Vagina (tissue), 2 donors: ENCODE measurements at regions not wholly inside any gene's neighbourhood (a gene's known extent, or its start where the extent isn't known, plus 50 kb on each side); places are given as distances from the start of the nearest gene placed in this dataset.

Experiments used
- DNase-seq, 2 donors: peaks; one replicate each; pipeline ENCODE4 v3.0.0-alpha.2; 2017; ENCODE audit errors: extremely low spot score in 2 of 2
- H3K27ac ChIP-seq: fragments of 200-600 bp; sonication (generic); one replicate; pipeline ENCODE4 v1.5.1; 2019
- H3K27me3 ChIP-seq: fragments of 200-600 bp; sonication (generic); one replicate; pipeline ENCODE4 v1.5.1; 2019
- H3K36me3 ChIP-seq, 2 donors: fragments of 200-600 bp; sonication (generic); one replicate each; pipeline ENCODE4 v1.5.1; 2017 to 2019
- H3K4me1 ChIP-seq: fragments of 200-600 bp; sonication (generic); one replicate; pipeline ENCODE4 v1.5.1; 2019
- H3K4me3 ChIP-seq, 2 donors: fragments of 200-600 bp; sonication (generic); 1 replicate in 1 of 2; 2 replicates in 1 of 2; pipeline ENCODE4 v1.5.1; 2016 to 2019
- H3K9me3 ChIP-seq: fragments of 200-600 bp; sonication (generic); one replicate; pipeline ENCODE4 v1.5.1; 2019
- CTCF ChIP-seq, 3 experiments: fragments of 450-650 bp in 2 of 3; fragments of 200-600 bp in 1 of 3; sonication (generic) in 1 of 3; IDR thresholded peaks; one replicate each; pipeline ENCODE4 v1.5.1; 2017 to 2019; ENCODE audit warnings: antibody characterized with exemption in 3 of 3, mild to moderate bottlenecking in 2 of 3, moderate library complexity in 2 of 3
- POLR2A ChIP-seq, 2 donors: fragments of 450-650 bp; IDR thresholded peaks; one replicate each; pipeline ENCODE4 v1.6.1; 2017; ENCODE audit warnings: antibody characterized with exemption in 2 of 2, mild to moderate bottlenecking in 2 of 2, moderate library complexity in 2 of 2
- POLR2AphosphoS5 ChIP-seq, 2 donors: sonication (generic); formaldehyde crosslinking; IDR thresholded peaks; one replicate each; pipeline ENCODE4 v1.9.0; 2017; ENCODE audit warnings: antibody characterized with exemption in 2 of 2, mild to moderate bottlenecking in 2 of 2, low read depth in 1 of 2; ENCODE audit not compliant: insufficient read depth in 1 of 2
- intact Hi-C: fragments of 100-400 bp; cut with DNase I; formaldehyde crosslinking; loops from one replicate; pipeline ENCODE4 v1.15.1; 2023

DNA sequence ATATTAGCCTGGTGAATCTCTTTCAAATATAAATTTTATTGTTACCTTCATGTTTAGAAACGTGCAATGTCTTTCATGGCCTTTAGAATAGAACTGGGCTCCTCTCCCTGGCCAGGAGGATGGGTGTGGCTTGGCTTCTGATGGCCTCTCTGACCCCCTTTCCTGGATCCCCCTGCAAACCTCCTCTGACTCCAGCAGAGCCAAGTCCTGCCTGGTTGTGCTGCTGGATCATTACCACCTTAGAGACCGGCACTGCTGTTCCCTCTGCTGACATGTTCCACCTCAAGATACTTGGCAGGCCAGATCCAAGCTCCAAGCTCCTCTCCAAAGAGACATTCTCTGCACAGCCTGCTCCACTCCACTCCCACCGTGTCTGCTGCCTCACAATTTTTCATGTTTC is 823.8 kb upstream of the HS6ST1 start:
- no peak overlapping the region for H3K27ac ChIP-seq
- no peak for TF ChIP-seq POLR2AphosphoS5 (IDR thresholded peaks at IDR 0.05; ENCODE audit: insufficient read depth in 1 of 2, low read depth in 1 of 2)
- TF ChIP-seq POLR2A (IDR thresholded peaks at IDR 0.05): no peak
- TF ChIP-seq CTCF (IDR thresholded peaks at IDR 0.05): no peak
- no peaks in the 10 kb centered on the region for H3K36me3 ChIP-seq
- intact Hi-C loops: no loop called here
- DNase-seq: no peak
- H3K4me1 ChIP-seq: no peaks in the 10 kb centered on the region
- no peak overlapping the region for H3K4me3 ChIP-seq
- H3K9me3 ChIP-seq: no peaks in the 10 kb centered on the region
- H3K27me3 ChIP-seq: no peaks in the 10 kb centered on the region

- Histone ChIP-seq H3K27me3 (no peaks in the 10 kb centered on the region), H3K9me3 (no peaks in the 10 kb centered on the region), H3K4me1 (no peaks in the 10 kb centered on the region), H3K27ac (no peak overlapping the region), H3K4me3 (no peak overlapping the region), H3K36me3 (no peaks in the 10 kb centered on the region)
- intact Hi-C loops: no loop called here
- TF ChIP-seq POLR2AphosphoS5 (IDR thresholded peaks at IDR 0.05; ENCODE audit: insufficient read depth in 1 of 2, low read depth in 1 of 2): no peak
- TF ChIP-seq POLR2A (IDR thresholded peaks at IDR 0.05): no peak
- TF ChIP-seq CTCF (IDR thresholded peaks at IDR 0.05): no peak
- DNase-seq: no peak
Measured at GRCh38 chr2:129144082-129144791, 825.6 kb upstream of the HS6ST1 start.

DNA sequence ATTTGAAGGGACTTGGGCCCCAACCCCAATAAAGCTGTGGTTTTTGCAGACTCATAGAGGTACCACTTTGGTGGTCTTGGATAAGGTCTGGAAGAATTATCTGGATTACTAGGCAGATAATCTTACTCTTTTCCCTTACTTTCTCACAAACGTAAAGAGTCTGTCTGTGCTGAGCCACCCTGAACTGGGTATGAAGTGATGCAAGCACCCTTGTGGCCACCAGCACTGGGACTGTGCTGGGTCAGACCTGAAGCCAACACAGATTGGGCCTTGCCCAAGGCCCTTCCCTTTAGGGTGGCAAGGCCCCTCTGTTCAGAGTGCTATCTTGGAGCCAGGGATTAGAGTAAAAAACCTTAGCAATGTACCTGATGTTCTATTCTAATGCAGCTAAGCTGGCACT is 827.0 kb upstream of the RAB6C start:
- no peak overlapping the region for H3K27ac ChIP-seq
- DNase-seq: no peak
- no peak overlapping the region for H3K4me3 ChIP-seq
- no peaks in the 10 kb centered on the region for H3K27me3 ChIP-seq
- no peak for TF ChIP-seq POLR2A (IDR thresholded peaks at IDR 0.05)
- no peak for TF ChIP-seq POLR2AphosphoS5 (IDR thresholded peaks at IDR 0.05; ENCODE audit: insufficient read depth in 1 of 2, low read depth in 1 of 2)
- TF ChIP-seq CTCF (IDR thresholded peaks at IDR 0.05): no peak
- intact Hi-C loops: no loop called here
- no peaks in the 10 kb centered on the region for H3K9me3 ChIP-seq
- no peaks in the 10 kb centered on the region for H3K36me3 ChIP-seq
- no peaks in the 10 kb centered on the region for H3K4me1 ChIP-seq

DNA sequence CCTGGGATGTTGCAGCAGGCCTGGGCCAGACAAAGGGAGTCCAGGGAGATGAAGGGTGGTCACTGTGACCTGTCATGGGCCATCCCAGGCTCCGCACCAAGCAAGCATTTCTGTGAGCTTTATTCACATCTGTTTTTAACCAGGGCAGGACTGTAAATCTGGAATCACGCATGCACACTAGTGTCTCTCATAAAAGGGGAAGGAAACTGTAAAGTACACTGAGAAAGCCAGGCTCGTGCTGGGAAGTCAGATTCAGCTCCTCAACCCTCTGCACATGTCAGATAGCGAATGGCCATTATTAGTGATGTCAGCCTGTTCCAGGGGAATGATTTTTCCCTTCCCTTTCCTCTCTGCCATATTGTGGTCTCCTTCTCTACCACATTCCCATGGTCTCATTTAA is 818.6 kb upstream of the RAB6C start:
- H3K4me1 ChIP-seq: peaks cover 6% of the 10 kb centered on the region
- intact Hi-C loops: no loop called here
- TF ChIP-seq POLR2A (IDR thresholded peaks at IDR 0.05) (no peak), POLR2AphosphoS5 (IDR thresholded peaks at IDR 0.05; ENCODE audit: insufficient read depth in 1 of 2, low read depth in 1 of 2) (no peak), CTCF (IDR thresholded peaks at IDR 0.05) (no peak)
- DNase-seq: no peak
- no peaks in the 10 kb centered on the region for H3K9me3 ChIP-seq
- H3K27ac ChIP-seq: no peak overlapping the region
- no peak overlapping the region for H3K4me3 ChIP-seq
- no peaks in the 10 kb centered on the region for H3K36me3 ChIP-seq
- H3K27me3 ChIP-seq: no peaks in the 10 kb centered on the region

GRCh38 chr2:129164220-129164949 is 815.1 kb upstream of the RAB6C start:
- no peak for DNase-seq
- no peaks in the 10 kb centered on the region for H3K9me3 ChIP-seq
- peaks cover 6% of the 10 kb centered on the region for H3K4me1 ChIP-seq
- H3K4me3 ChIP-seq: no peak overlapping the region
- no peaks in the 10 kb centered on the region for H3K27me3 ChIP-seq
- intact Hi-C loops: no loop called here
- TF ChIP-seq POLR2AphosphoS5 (IDR thresholded peaks at IDR 0.05; ENCODE audit: insufficient read depth in 1 of 2, low read depth in 1 of 2) (no peak), POLR2A (IDR thresholded peaks at IDR 0.05) (no peak), CTCF (IDR thresholded peaks at IDR 0.05) (no peak)
- no peak overlapping the region for H3K27ac ChIP-seq
- no peaks in the 10 kb centered on the region for H3K36me3 ChIP-seq
